Lower leg skin (tissue), 3 donors: ENCODE measurements at regions not wholly inside any gene's neighbourhood (a gene's known extent, or its start where the extent isn't known, plus 50 kb on each side); places are given as distances from the start of the nearest gene placed in this dataset.

Source experiments
- CTCF ChIP-seq, 3 donors: fragments of 450-650 bp; IDR thresholded peaks; one replicate each; pipeline ENCODE4 v1.5.1; 2016; ENCODE audit warnings: antibody characterized with exemption in 3 of 3, mild to moderate bottlenecking in 3 of 3, moderate library complexity in 2 of 3
- POLR2A ChIP-seq, 2 donors: fragments of 450-650 bp; IDR thresholded peaks; one replicate each; pipeline ENCODE4 v1.6.1; 2016 to 2017; ENCODE audit warnings: antibody characterized with exemption in 2 of 2, mild to moderate bottlenecking in 1 of 2, moderate library complexity in 1 of 2

DNA sequence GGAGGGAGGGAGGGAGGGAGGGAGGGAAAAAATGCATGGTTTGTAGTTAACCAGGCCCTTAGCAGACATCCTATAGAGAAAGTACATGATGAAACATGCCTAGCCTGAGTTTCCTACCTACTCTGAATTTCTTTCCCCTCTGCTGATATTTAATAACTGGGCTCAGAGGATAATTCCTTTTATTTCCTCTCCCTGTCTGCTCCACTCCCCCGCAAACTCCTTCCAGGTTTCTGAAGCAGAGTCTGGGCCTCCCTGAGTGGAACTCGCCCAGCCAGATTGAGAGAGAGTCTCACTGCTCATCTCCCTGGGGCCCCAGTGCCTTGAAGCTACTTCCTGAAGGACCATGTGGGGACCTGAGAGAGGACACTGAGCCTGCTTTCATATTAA, 111.9 kb upstream of the SLC44A3 start:
- TF ChIP-seq CTCF (IDR thresholded peaks at IDR 0.05) (no peak), POLR2A (IDR thresholded peaks at IDR 0.05) (no peak)
